ENCODE measurements at regions not wholly inside any gene's neighbourhood (a gene's known extent, or its start where the extent isn't known, plus 50 kb on each side); places are given as distances from the start of the nearest gene placed in this dataset.

- Histone ChIP-seq H3K36me3 (ENCODE audit: control insufficient read depth, insufficient read depth, low read length) (no peaks in the 10 kb centered on the region), H3K4me3 (ENCODE audit: low read depth, low read length) (no peak overlapping the region), H3K27me3 (ENCODE audit: control insufficient read depth, insufficient read depth, low read length) (no peaks in the 10 kb centered on the region)
- POLR2A ChIA-PET, result no interaction called here
- CTCF ChIA-PET, result interaction anchor here (1.1 kb wide), 1 partner anchor 100 kb away, joined by 3 read pairs; no protein-coding TSS in a partner anchor
- DNase-seq (ENCODE audit: low read depth), result no peak
- TF ChIP-seq CTCF (IDR thresholded peaks at IDR 0.05; ENCODE audit: insufficient read depth, low read depth, low read length), result 0 out of 2 replicates have a peak, but pooled peaks have one; percentile 19
Observed at GRCh38 chr5:103375350-103375749, 116.8 kb downstream of the MACIR start.

- DNase-seq (ENCODE audit: low read depth), result no peak
- H3K36me3 ChIP-seq (ENCODE audit: control insufficient read depth, insufficient read depth, low read length), result no peaks in the 10 kb centered on the region
- ChIA-PET POLR2A (no interaction called here), CTCF (no interaction called here)
- H3K27me3 ChIP-seq (ENCODE audit: control insufficient read depth, insufficient read depth, low read length), result no peaks in the 10 kb centered on the region
- TF ChIP-seq CTCF (IDR thresholded peaks at IDR 0.05; ENCODE audit: insufficient read depth, low read depth, low read length), result no peak
- H3K4me3 ChIP-seq (ENCODE audit: low read depth, low read length), result no peak overlapping the region
Observed at GRCh38 chr5:103374473-103374963, 116.0 kb downstream of the MACIR start.

- POLR2A ChIA-PET, result no interaction called here
- TF ChIP-seq CTCF (IDR thresholded peaks at IDR 0.05; ENCODE audit: insufficient read depth, low read depth, low read length), result no peak
- DNase-seq (ENCODE audit: low read depth), result no peak
- CTCF ChIA-PET, result interaction anchor here (0.7 kb wide), 1 partner anchor 15 kb away, joined by 3 read pairs; no protein-coding TSS in a partner anchor
- Histone ChIP-seq H3K36me3 (ENCODE audit: control insufficient read depth, insufficient read depth, low read length) (no peaks in the 10 kb centered on the region), H3K27me3 (ENCODE audit: control insufficient read depth, insufficient read depth, low read length) (no peaks in the 10 kb centered on the region), H3K4me3 (ENCODE audit: low read depth, low read length) (no peak overlapping the region)
Observed at GRCh38 chr5:103373597-103374472, 115.3 kb downstream of the MACIR start.

GRCh38 chr5:103371046-103371607 lies 112.6 kb downstream of the MACIR start:
- no peak overlapping the region for H3K4me3 ChIP-seq (ENCODE audit: low read depth, low read length)
- DNase-seq (ENCODE audit: low read depth), result no peak
- TF ChIP-seq CTCF (IDR thresholded peaks at IDR 0.05; ENCODE audit: insufficient read depth, low read depth, low read length), result no peak
- ChIA-PET CTCF (interaction anchor here (1.1 kb wide), 1 partner anchor 9 kb away, joined by 3 read pairs; no protein-coding TSS in a partner anchor), POLR2A (no interaction called here)
- no peaks in the 10 kb centered on the region for H3K36me3 ChIP-seq (ENCODE audit: control insufficient read depth, insufficient read depth, low read length)
- H3K27me3 ChIP-seq (ENCODE audit: control insufficient read depth, insufficient read depth, low read length), result no peaks in the 10 kb centered on the region

Data from BJ (cell line).